GM12878 (cell line): ENCODE measurements at regions not wholly inside any gene's neighbourhood (a gene's known extent, or its start where the extent isn't known, plus 50 kb on each side); places are given as distances from the start of the nearest gene placed in this dataset.

ENCODE experiments used
- ATAC-seq: fragments of 200-7000 bp; cut with Tn5 transposase; 3 replicates; pipeline ENCODE4 v1.9.1; 2020; ENCODE audit warnings: mild to moderate bottlenecking, moderate library complexity
- BruUV-seq: library from RNA; stranded (reverse); fragments of 400-500 nt; replicated peaks from 2 replicates; lab custom pipeline; 2021; lab: Mats Ljungman, UMichigan
- CTCF ChIA-PET: fragments of 300-600 bp; sonication (Branson Sonifier 250); formaldehyde crosslinking; extraction: SDS; loops from one replicate; lab custom pipeline; 2021; ENCODE audit warnings: inconsistent platforms; lab: Yijun Ruan, JAX
- POLR2A ChIA-PET: fragments of 350-600 bp; formaldehyde crosslinking; extraction: SDS; loops from one replicate; lab custom pipeline; 2021; ENCODE audit warnings: inconsistent platforms; lab: Charles Lee
- RAD21 ChIA-PET: fragments of 300-600 bp; sonication (Branson Sonifier 250); formaldehyde crosslinking; loops from one replicate; lab custom pipeline; 2023; ENCODE audit warnings: antibody characterized with exemption; ENCODE audit not compliant: unreplicated experiment; lab: Charles Lee
- SMC1A ChIA-PET: fragments of 300-600 bp; sonication (Branson Sonifier 250); formaldehyde crosslinking; loops from one replicate; lab custom pipeline; 2023; ENCODE audit not compliant: unreplicated experiment, uncharacterized antibody; lab: Charles Lee
- DNase-seq: peaks from one replicate; pipeline ENCODE4 v3.0.0-alpha.2; 2011; ENCODE audit warnings: low read depth, low spot score
- FAIRE-seq: peaks from 3 replicates; lab custom pipeline; 2011; peaks lifted over from hg19 to GRCh38; lab: Jason Lieb, UNC
- H2AFZ ChIP-seq: 2 replicates; pipeline ENCODE4 v1.6.0; 2011; ENCODE audit warnings: low read depth, low read length, control low read depth; ENCODE audit not compliant: control insufficient read depth
- H3K27ac ChIP-seq: 2 replicates; pipeline ENCODE4 v1.5.1; 2011; ENCODE audit warnings: control low read depth; ENCODE audit not compliant: control insufficient read depth, insufficient read depth
- H3K27me3 ChIP-seq, 2 experiments: replicated peaks in 1 of 2; 2 replicates each; pipeline versions ENCODE4 v1.6.0 to v1.6.1; 2011; ENCODE audit warnings: low read length in 1 of 2; ENCODE audit not compliant: control insufficient read depth in 2 of 2, insufficient read depth in 2 of 2
- H3K36me3 ChIP-seq, 2 experiments: 2 replicates each; pipeline ENCODE4 v1.5.1; 2011; ENCODE audit warnings: low read length in 1 of 2; ENCODE audit not compliant: control insufficient read depth in 2 of 2, insufficient read depth in 2 of 2
- H3K4me1 ChIP-seq: 2 replicates; pipeline ENCODE4 v1.6.1; 2011; ENCODE audit warnings: mild to moderate bottlenecking, low read length, moderate library complexity, mixed read lengths; ENCODE audit not compliant: control insufficient read depth, insufficient read depth
- H3K4me2 ChIP-seq: 2 replicates; pipeline ENCODE4 v1.6.0; 2011; ENCODE audit warnings: control low read depth; ENCODE audit not compliant: control insufficient read depth, insufficient read depth
- H3K4me3 ChIP-seq: fragments of 200-600 bp; sonication (generic); 2 replicates; pipeline ENCODE4 v1.5.1; 2016
- H3K79me2 ChIP-seq: 2 replicates; pipeline ENCODE4 v1.6.0; 2011; ENCODE audit warnings: low read length; ENCODE audit not compliant: control insufficient read depth, insufficient read depth
- H3K9ac ChIP-seq: 2 replicates; pipeline ENCODE4 v1.8.0; 2011; ENCODE audit warnings: low read length, control low read depth, mixed read lengths; ENCODE audit not compliant: control insufficient read depth, insufficient read depth
- H3K9me3 ChIP-seq: replicated peaks from 3 replicates; pipeline ENCODE4 v1.5.1; 2011; ENCODE audit warnings: mild to moderate bottlenecking, low read length; ENCODE audit not compliant: control insufficient read depth, insufficient read depth
- H4K20me1 ChIP-seq: 2 replicates; pipeline ENCODE4 v1.6.0; 2011; ENCODE audit not compliant: control insufficient read depth, insufficient read depth
- CBX3 ChIP-seq: fragments of 200-600 bp; sonication (generic); IDR thresholded peaks from 2 replicates; pipeline ENCODE4 v1.6.1; 2016; ENCODE audit warnings: low read depth, borderline replicate concordance
- CBX5 ChIP-seq: sonication (generic); IDR thresholded peaks from 2 replicates; pipeline ENCODE4 v1.6.1; 2016; ENCODE audit warnings: low read depth, moderate library complexity, mild to moderate bottlenecking, inconsistent platforms
- CHD4 ChIP-seq: fragments of 200-600 bp; sonication (generic); IDR thresholded peaks from 2 replicates; pipeline ENCODE4 v1.6.1; 2016; ENCODE audit warnings: mild to moderate bottlenecking
- CUX1 ChIP-seq: IDR thresholded peaks from 2 replicates; pipeline ENCODE4 v1.6.1; 2012; ENCODE audit warnings: improper control_type of control experiment, low read depth, low read length; ENCODE audit not compliant: insufficient replicate concordance
- EED ChIP-seq: sonication (generic); IDR thresholded peaks from 2 replicates; pipeline ENCODE4 v1.6.1; 2016; ENCODE audit warnings: antibody characterized with exemption, low read depth
- HDGF ChIP-seq: fragments of 450-650 bp; IDR thresholded peaks from 2 replicates; pipeline ENCODE4 v1.6.1; 2016; ENCODE audit warnings: antibody characterized with exemption
- IKZF2 ChIP-seq, 2 experiments: fragments of 450-650 bp; IDR thresholded peaks; 2 replicates each; pipeline ENCODE4 v1.6.1; 2017; ENCODE audit warnings: mild to moderate bottlenecking in 2 of 2, moderate library complexity in 2 of 2
- IRF3 ChIP-seq: fragments of 450-650 bp; IDR thresholded peaks from 2 replicates; pipeline ENCODE4 v1.6.1; 2014; ENCODE audit warnings: mild to moderate bottlenecking
- IRF4 ChIP-seq: IDR thresholded peaks from 2 replicates; pipeline ENCODE4 v1.6.1; 2011; ENCODE audit warnings: low read depth, low read length
- POU2F2 ChIP-seq: IDR thresholded peaks from 3 replicates; pipeline ENCODE4 v1.6.1; 2011; ENCODE audit warnings: low read depth, mild to moderate bottlenecking, low read length, borderline replicate concordance
- RUNX3 ChIP-seq: IDR thresholded peaks from 2 replicates; pipeline ENCODE4 v1.6.1; 2012; ENCODE audit warnings: low read length, inconsistent platforms
- SMAD5 ChIP-seq: IDR thresholded peaks from 2 replicates; pipeline ENCODE4 v1.6.1; 2016; ENCODE audit warnings: antibody characterized with exemption, low read depth
- SMARCA5 ChIP-seq: fragments of 450-650 bp; IDR thresholded peaks from 2 replicates; pipeline ENCODE4 v1.6.1; 2017; ENCODE audit warnings: mild to moderate bottlenecking
- SMC3 ChIP-seq: IDR thresholded peaks from 2 replicates; pipeline ENCODE4 v1.6.1; 2011; ENCODE audit warnings: low read length, improper control_type of control experiment, borderline replicate concordance
- SPI1 ChIP-seq: IDR thresholded peaks from 2 replicates; pipeline ENCODE4 v1.6.1; 2011; ENCODE audit warnings: low read depth, mild to moderate bottlenecking, low read length, moderate library complexity, borderline replicate concordance; ENCODE audit not compliant: insufficient read depth
- STAT1 ChIP-seq: fragments of 450-650 bp; conservative IDR thresholded peaks from 2 replicates; pipeline ENCODE4 v1.6.1; 2014; ENCODE audit warnings: antibody characterized with exemption, mild to moderate bottlenecking
- ZBTB40 ChIP-seq: fragments of 450-650 bp; IDR thresholded peaks from 2 replicates; pipeline ENCODE4 v1.6.1; 2016; ENCODE audit warnings: mild to moderate bottlenecking, moderate library complexity, borderline replicate concordance
- WGBS: methylation state at CpG from one replicate; pipeline ENCODE4 v1.1.6; 2016; ENCODE audit warnings: low lambda C conversion rate; ENCODE audit not compliant: insufficient replicate concordance, insufficient coverage; ENCODE audit errors: missing lambda C conversion rate; 5-methylcytosine and 5-hydroxymethylcytosine counted together
- in situ Hi-C: fragments of 300-500 bp; cut with MboI; formaldehyde crosslinking; loops from 9 replicates; pipeline ENCODE4 v1.14.3; 2018; ENCODE audit warnings: mixed read lengths
- intact Hi-C: fragments of 100-400 bp; cut with micrococcal nuclease; formaldehyde crosslinking; loops from one replicate; pipeline ENCODE4 v1.14.2; 2022; ENCODE audit not compliant: unreplicated experiment

- TF ChIP-seq CBX5 (no peak), IRF3 (no peak), HDGF (no peak), CUX1 (no peak), RUNX3 (no peak), STAT1 (no peak), ZBTB40 (no peak), CBX3 (no peak), SMAD5 (no peak), EED (no peak), SPI1 (no peak), IRF4 (no peak), CHD4 (no peak), SMC3 (no peak), POU2F2 (no peak), IKZF2 (IDR thresholded peaks at IDR 0.05) (no peak), SMARCA5 (no peak)
- TF ChIP-seq, all 136 proteins: peak for 0
These were observed 914.7 kb upstream of the CITED2 start for GRCh38 chr6:140289186-140289585.

More at GRCh38 chr6:140289186-140289585, 914.7 kb upstream of the CITED2 start:
- in situ Hi-C loops (no loop called here), intact Hi-C loops (no loop called here)
- H3K9me3 ChIP-seq: no peaks in the 10 kb centered on the region
- CTCF ChIA-PET: no interaction called here
- H3K36me3 ChIP-seq: no peaks in the 10 kb centered on the region
- ATAC-seq: no peak
- no TSS peak for BruUV-seq
- H3K4me1 ChIP-seq: no peaks in the 10 kb centered on the region
- no peak overlapping the region for H3K4me2 ChIP-seq
- FAIRE-seq: no peak
- H3K4me3 ChIP-seq: no peak overlapping the region
- no peaks in the 10 kb centered on the region for H3K27me3 ChIP-seq
- H4K20me1 ChIP-seq: no peaks in the 10 kb centered on the region
- SMC1A ChIA-PET: no interaction called here
- WGBS: 35% methylated on average over 3 of the region's 3 CpGs
- POLR2A ChIA-PET: no interaction called here
- H3K27ac ChIP-seq: no peak overlapping the region
- no peak overlapping the region for H2AFZ ChIP-seq
- no peaks in the 10 kb centered on the region for H3K79me2 ChIP-seq
- H3K9ac ChIP-seq: no peak overlapping the region
- RAD21 ChIA-PET: no interaction called here
- no peak for DNase-seq
